ENCODE measurements at regions not wholly inside any gene's neighbourhood (a gene's known extent, or its start where the extent isn't known, plus 50 kb on each side); places are given as distances from the start of the nearest gene placed in this dataset.

GRCh38 chr5:40332970-40333369 lies 346.7 kb upstream of the PTGER4 start:
- H3K9ac ChIP-seq (ENCODE audit: low read length) = no peak overlapping the region
- no peaks in the 10 kb centered on the region for H3K79me2 ChIP-seq (ENCODE audit: low read length)
- no peaks in the 10 kb centered on the region for H3K27me3 ChIP-seq (replicated peaks; ENCODE audit: insufficient read depth, low read length)
- H3K9me3 ChIP-seq (replicated peaks; ENCODE audit: insufficient read depth, low read length) = no peaks in the 10 kb centered on the region
- no peaks in the 10 kb centered on the region for H3K4me1 ChIP-seq (ENCODE audit: low read length)
- DNase-seq = no peak
- no peak overlapping the region for H3K4me3 ChIP-seq (ENCODE audit: low read length)
- H3F3A ChIP-seq (ENCODE audit: insufficient read depth, low read length) = no peaks in the 10 kb centered on the region
- no peak overlapping the region for H3K27ac ChIP-seq (ENCODE audit: low read length)
- no peak overlapping the region for H2AFZ ChIP-seq (ENCODE audit: low read length)
- no peak overlapping the region for H3K4me2 ChIP-seq (ENCODE audit: low read depth, low read length)
- no peaks in the 10 kb centered on the region for H3K9me2 ChIP-seq (replicated peaks; ENCODE audit: insufficient read depth, low read length)
- no peaks in the 10 kb centered on the region for H4K20me1 ChIP-seq (ENCODE audit: insufficient read depth, low read length)
- no peaks in the 10 kb centered on the region for H3K36me3 ChIP-seq (replicated peaks; ENCODE audit: insufficient read depth, low read length)
- TF ChIP-seq EZH2 (optimal IDR thresholded peaks at IDR 0.05; ENCODE audit: low read depth, low read length) = no peak
- TF ChIP-seq EZH2phosphoT487 (IDR thresholded peaks at IDR 0.05; ENCODE audit: low read length) = no peak
- TF ChIP-seq CTCF (IDR thresholded peaks at IDR 0.05; ENCODE audit: low read length) = no peak

- no peak overlapping the region for H3K9ac ChIP-seq (ENCODE audit: low read length)
- H2AFZ ChIP-seq (ENCODE audit: low read length) = no peak overlapping the region
- no peaks in the 10 kb centered on the region for H4K20me1 ChIP-seq (ENCODE audit: insufficient read depth, low read length)
- no peak for DNase-seq
- TF ChIP-seq EZH2 (optimal IDR thresholded peaks at IDR 0.05; ENCODE audit: low read depth, low read length) (no peak), CTCF (IDR thresholded peaks at IDR 0.05; ENCODE audit: low read length) (no peak), EZH2phosphoT487 (IDR thresholded peaks at IDR 0.05; ENCODE audit: low read length) (no peak)
- no peaks in the 10 kb centered on the region for H3K27me3 ChIP-seq (replicated peaks; ENCODE audit: insufficient read depth, low read length)
- H3K9me3 ChIP-seq (replicated peaks; ENCODE audit: insufficient read depth, low read length) = no peaks in the 10 kb centered on the region
- H3F3A ChIP-seq (ENCODE audit: insufficient read depth, low read length) = no peaks in the 10 kb centered on the region
- H3K4me1 ChIP-seq (ENCODE audit: low read length) = no peaks in the 10 kb centered on the region
- H3K4me2 ChIP-seq (ENCODE audit: low read depth, low read length) = no peak overlapping the region
- no peak overlapping the region for H3K27ac ChIP-seq (ENCODE audit: low read length)
- H3K4me3 ChIP-seq (ENCODE audit: low read length) = no peak overlapping the region
- no peaks in the 10 kb centered on the region for H3K79me2 ChIP-seq (ENCODE audit: low read length)
- no peaks in the 10 kb centered on the region for H3K9me2 ChIP-seq (replicated peaks; ENCODE audit: insufficient read depth, low read length)
- H3K36me3 ChIP-seq (replicated peaks; ENCODE audit: insufficient read depth, low read length) = no peaks in the 10 kb centered on the region
Measured at GRCh38 chr5:40331616-40332015, 348.1 kb upstream of the PTGER4 start.

- Histone ChIP-seq H3K9ac (ENCODE audit: low read length) (no peak overlapping the region), H3K79me2 (ENCODE audit: low read length) (no peaks in the 10 kb centered on the region), H3F3A (ENCODE audit: insufficient read depth, low read length) (no peaks in the 10 kb centered on the region), H4K20me1 (ENCODE audit: insufficient read depth, low read length) (no peaks in the 10 kb centered on the region), H2AFZ (ENCODE audit: low read length) (no peak overlapping the region), H3K27ac (ENCODE audit: low read length) (no peak overlapping the region), H3K9me2 (replicated peaks; ENCODE audit: insufficient read depth, low read length) (no peaks in the 10 kb centered on the region), H3K9me3 (replicated peaks; ENCODE audit: insufficient read depth, low read length) (no peaks in the 10 kb centered on the region), H3K4me2 (ENCODE audit: low read depth, low read length) (no peak overlapping the region), H3K4me1 (ENCODE audit: low read length) (no peaks in the 10 kb centered on the region), H3K27me3 (replicated peaks; ENCODE audit: insufficient read depth, low read length) (no peaks in the 10 kb centered on the region), H3K4me3 (ENCODE audit: low read length) (no peak overlapping the region), H3K36me3 (replicated peaks; ENCODE audit: insufficient read depth, low read length) (no peaks in the 10 kb centered on the region)
- no peak for TF ChIP-seq EZH2 (optimal IDR thresholded peaks at IDR 0.05; ENCODE audit: low read depth, low read length)
- TF ChIP-seq EZH2phosphoT487 (IDR thresholded peaks at IDR 0.05; ENCODE audit: low read length) = no peak
- no peak for TF ChIP-seq CTCF (IDR thresholded peaks at IDR 0.05; ENCODE audit: low read length)
- no peak for DNase-seq
Measured at GRCh38 chr5:40321514-40321913, 358.2 kb upstream of the PTGER4 start.

Data from MM.1S (cell line).